Loucy (cell line): ENCODE measurements at regions not wholly inside any gene's neighbourhood (a gene's known extent, or its start where the extent isn't known, plus 50 kb on each side); places are given as distances from the start of the nearest gene placed in this dataset.

Experiments
- H2AFZ ChIP-seq: fragments of 200-600 bp; sonication (generic); 2 replicates; pipeline ENCODE4 v1.6.0; 2016; ENCODE audit warnings: antibody characterized with exemption, mild to moderate bottlenecking, low read length, moderate library complexity
- H3F3A ChIP-seq: fragments of 200-600 bp; 2 replicates; pipeline ENCODE4 v1.6.0; 2016; ENCODE audit warnings: antibody characterized with exemption, low read depth, mild to moderate bottlenecking
- H3K27me3 ChIP-seq: fragments of 200-600 bp; sonication (generic); 2 replicates; pipeline ENCODE4 v1.6.1; 2014; ENCODE audit warnings: low read length, mild to moderate bottlenecking; ENCODE audit not compliant: insufficient read depth, poor library complexity, severe bottlenecking
- H3K36me3 ChIP-seq: fragments of 200-600 bp; sonication (generic); 2 replicates; pipeline ENCODE4 v1.6.1; 2016; ENCODE audit warnings: low read length; ENCODE audit not compliant: insufficient read depth
- H3K4me1 ChIP-seq: fragments of 200-600 bp; sonication (generic); 2 replicates; pipeline ENCODE4 v1.5.1; 2014; ENCODE audit warnings: low read length, mild to moderate bottlenecking; ENCODE audit not compliant: insufficient read depth, poor library complexity, severe bottlenecking
- H3K4me2 ChIP-seq: fragments of 200-600 bp; sonication (generic); 2 replicates; pipeline ENCODE4 v1.6.0; 2014; ENCODE audit warnings: antibody characterized with exemption, low read length, low read depth, mild to moderate bottlenecking; ENCODE audit not compliant: poor library complexity, severe bottlenecking
- H3K4me3 ChIP-seq: fragments of 200-600 bp; sonication (generic); 2 replicates; pipeline ENCODE4 v1.5.1; 2014; ENCODE audit warnings: low read length, mild to moderate bottlenecking, mixed read lengths; ENCODE audit not compliant: poor library complexity, severe bottlenecking
- H3K79me2 ChIP-seq: fragments of 200-600 bp; sonication (generic); 2 replicates; pipeline ENCODE4 v1.6.1; 2014; ENCODE audit warnings: low read length; ENCODE audit not compliant: insufficient read depth
- H3K9ac ChIP-seq: fragments of 200-600 bp; sonication (generic); 2 replicates; pipeline ENCODE4 v1.6.0; 2014; ENCODE audit warnings: mild to moderate bottlenecking, low read depth, low read length, moderate library complexity; ENCODE audit not compliant: poor library complexity, severe bottlenecking
- H3K9me2 ChIP-seq: fragments of 200-600 bp; sonication (generic); replicated peaks from 2 replicates; pipeline ENCODE4 v1.6.1; 2016; ENCODE audit warnings: low read depth, low read length, mixed read lengths
- H3K9me3 ChIP-seq: fragments of 200-600 bp; sonication (generic); 2 replicates; pipeline ENCODE4 v1.6.1; 2014; ENCODE audit warnings: mild to moderate bottlenecking, antibody characterized with exemption, low read length, low read depth; ENCODE audit not compliant: insufficient read depth
- H4K20me1 ChIP-seq: fragments of 200-600 bp; sonication (generic); 2 replicates; pipeline ENCODE4 v1.6.0; 2014; ENCODE audit warnings: antibody characterized with exemption, low read length, mild to moderate bottlenecking; ENCODE audit not compliant: insufficient read depth, poor library complexity, severe bottlenecking
- CTCF ChIP-seq: fragments of 200-600 bp; sonication (generic); conservative IDR thresholded peaks from 2 replicates; pipeline ENCODE4 v1.5.1; 2014; ENCODE audit warnings: mild to moderate bottlenecking, antibody characterized with exemption, low read length
- EZH2phosphoT487 ChIP-seq: fragments of 200-600 bp; IDR thresholded peaks from 2 replicates; pipeline ENCODE4 v1.6.1; 2018; ENCODE audit warnings: antibody characterized with exemption, mild to moderate bottlenecking, moderate library complexity, borderline replicate concordance

- Histone ChIP-seq H3K36me3 (no peaks in the 10 kb centered on the region), H3K4me1 (no peaks in the 10 kb centered on the region), H3K79me2 (no peaks in the 10 kb centered on the region), H2AFZ (no peak overlapping the region), H3K4me3 (no peak overlapping the region), H3K27me3 (no peaks in the 10 kb centered on the region), H3K9ac (no peak overlapping the region), H3K9me2 (no peaks in the 10 kb centered on the region), H3K4me2 (no peak overlapping the region), H3F3A (no peaks in the 10 kb centered on the region), H3K9me3 (no peaks in the 10 kb centered on the region), H4K20me1 (no peaks in the 10 kb centered on the region)
- no peak for TF ChIP-seq EZH2phosphoT487
- no peak for TF ChIP-seq CTCF
Measured at GRCh38 chr5:167168971-167169370, 1122.5 kb upstream of the WWC1 start.

- no peaks in the 10 kb centered on the region for H4K20me1 ChIP-seq
- no peak overlapping the region for H3K9ac ChIP-seq
- H3K4me3 ChIP-seq, result no peak overlapping the region
- no peaks in the 10 kb centered on the region for H3K9me2 ChIP-seq
- H3K4me2 ChIP-seq, result no peak overlapping the region
- H3K79me2 ChIP-seq, result no peaks in the 10 kb centered on the region
- no peaks in the 10 kb centered on the region for H3K36me3 ChIP-seq
- H2AFZ ChIP-seq, result no peak overlapping the region
- no peaks in the 10 kb centered on the region for H3K4me1 ChIP-seq
- TF ChIP-seq EZH2phosphoT487 (no peak), CTCF (no peak)
- no peaks in the 10 kb centered on the region for H3K9me3 ChIP-seq
- no peaks in the 10 kb centered on the region for H3K27me3 ChIP-seq
- no peaks in the 10 kb centered on the region for H3F3A ChIP-seq
Measured at GRCh38 chr5:167171056-167171455, 1120.4 kb upstream of the WWC1 start.

- Histone ChIP-seq H3K27me3 (no peaks in the 10 kb centered on the region), H3K36me3 (no peaks in the 10 kb centered on the region), H3K9me2 (no peaks in the 10 kb centered on the region), H3F3A (no peaks in the 10 kb centered on the region), H2AFZ (no peak overlapping the region), H3K4me2 (no peak overlapping the region), H3K79me2 (no peaks in the 10 kb centered on the region), H3K9me3 (no peaks in the 10 kb centered on the region), H3K9ac (no peak overlapping the region), H3K4me1 (no peaks in the 10 kb centered on the region), H4K20me1 (no peaks in the 10 kb centered on the region), H3K4me3 (no peak overlapping the region)
- no peak for TF ChIP-seq CTCF
- no peak for TF ChIP-seq EZH2phosphoT487
Measured at GRCh38 chr5:167177736-167178135, 1113.7 kb upstream of the WWC1 start.
